ENCODE measurements at regions not wholly inside any gene's neighbourhood (a gene's known extent, or its start where the extent isn't known, plus 50 kb on each side); places are given as distances from the start of the nearest gene placed in this dataset.

DNA sequence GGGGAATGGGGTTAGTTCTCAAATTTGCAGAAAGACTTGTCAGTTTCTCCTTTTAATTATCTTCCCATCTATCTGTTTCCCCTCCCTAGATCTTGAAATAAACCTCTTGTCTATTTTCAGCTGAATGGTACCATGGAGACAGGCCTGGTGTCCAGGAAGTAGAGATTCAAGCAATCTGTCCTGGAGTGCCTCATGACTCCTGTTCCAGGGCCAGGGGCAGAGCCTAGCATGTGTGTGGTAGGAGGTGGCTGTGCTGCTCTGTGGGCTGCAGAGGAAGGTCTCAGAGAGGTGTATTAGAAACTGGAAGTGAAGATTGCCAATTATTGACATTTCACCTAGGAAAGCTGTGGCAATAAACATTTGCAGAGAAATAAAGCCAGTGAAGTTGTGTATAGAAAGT, 175.8 kb upstream of the ATP10B start:
- Histone ChIP-seq H3K36me3 (no peaks in the 10 kb centered on the region), H3K4me1 (no peaks in the 10 kb centered on the region), H3K27me3 (no peaks in the 10 kb centered on the region), H3K4me3 (no peak overlapping the region), H3K9me3 (no peaks in the 10 kb centered on the region), H3K27ac (no peak overlapping the region)
- no peak for ATAC-seq
- TF ChIP-seq POLR2A (IDR thresholded peaks at IDR 0.05) (no peak), CTCF (IDR thresholded peaks at IDR 0.05) (no peak)
- intact Hi-C loops (cut with DNase I), result no loop called here
- DNase-seq, result no peak

DNA sequence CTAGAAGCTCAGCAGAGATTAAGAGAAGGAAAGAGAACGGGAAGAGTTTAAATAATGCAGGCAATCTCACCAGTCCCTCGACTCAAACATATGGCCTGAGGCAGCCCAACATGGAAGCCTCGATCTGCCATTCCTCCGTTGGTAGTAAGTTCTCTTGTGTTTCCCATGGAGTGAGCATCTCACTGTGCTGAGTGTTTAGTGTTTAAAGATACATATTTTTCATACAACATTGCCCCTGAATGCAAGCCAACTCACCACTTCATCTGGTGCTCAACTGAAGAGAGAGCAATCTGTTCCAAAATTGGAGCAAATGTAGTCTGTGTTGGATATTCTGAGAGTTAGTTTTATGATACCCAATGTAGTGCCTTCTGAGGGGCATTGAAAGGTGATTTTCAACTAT, 171.5 kb upstream of the ATP10B start:
- no peaks in the 10 kb centered on the region for H3K27me3 ChIP-seq
- 75 to 84% (median 79%) methylated on average over 4 of the region's 4 CpGs for WGBS, 4 donors
- no peaks in the 10 kb centered on the region for H3K36me3 ChIP-seq
- TF ChIP-seq POLR2A (IDR thresholded peaks at IDR 0.05) (no peak), CTCF (IDR thresholded peaks at IDR 0.05) (no peak)
- no peak overlapping the region for H3K27ac ChIP-seq
- intact Hi-C loops (cut with DNase I), result no loop called here
- DNase-seq (no peak), ATAC-seq (no peak)
- H3K4me1 ChIP-seq, result no peaks in the 10 kb centered on the region
- no peaks in the 10 kb centered on the region for H3K9me3 ChIP-seq
- H3K4me3 ChIP-seq, result no peak overlapping the region

DNA sequence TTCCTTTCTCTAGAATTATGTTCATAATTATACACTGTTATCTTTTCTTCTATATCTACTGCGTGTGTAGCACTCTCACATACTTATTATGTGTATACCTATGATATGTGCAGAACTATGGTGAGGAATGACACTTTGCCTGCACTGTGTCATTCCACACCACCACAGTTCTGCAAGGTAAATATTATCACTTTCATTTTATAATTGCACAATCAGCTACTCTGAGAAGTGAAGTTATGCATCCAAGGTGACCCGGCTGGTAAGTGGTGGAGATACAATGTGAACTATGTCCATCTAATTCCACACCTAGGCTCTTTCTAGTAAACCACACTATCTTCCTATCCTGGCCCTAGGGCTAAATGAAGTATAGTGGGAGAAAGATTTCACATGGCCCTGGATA, 170.1 kb upstream of the ATP10B start:
- no peak for DNase-seq
- WGBS, 4 donors, result 43 to 52% (median 48%) methylated on average over 2 of the region's 2 CpGs
- H3K9me3 ChIP-seq, result peaks cover 0 to under 1% (median 0%) of the 10 kb centered on the region in 12 donors
- no peak overlapping the region for H3K4me3 ChIP-seq
- no peak for TF ChIP-seq POLR2A (IDR thresholded peaks at IDR 0.05)
- no peak for TF ChIP-seq CTCF (IDR thresholded peaks at IDR 0.05)
- H3K4me1 ChIP-seq, result no peaks in the 10 kb centered on the region
- intact Hi-C loops (cut with DNase I), result no loop called here
- no peaks in the 10 kb centered on the region for H3K27me3 ChIP-seq
- no peaks in the 10 kb centered on the region for H3K36me3 ChIP-seq
- no peak for ATAC-seq
- H3K27ac ChIP-seq, result no peak overlapping the region

- ATAC-seq (no peak), DNase-seq (no peak)
- intact Hi-C loops (cut with DNase I), result no loop called here
- peaks cover 0 to 5% (median 0%) of the 10 kb centered on the region in 9 donors for H3K27me3 ChIP-seq
- H3K4me3 ChIP-seq, result no peak overlapping the region
- TF ChIP-seq CTCF (IDR thresholded peaks at IDR 0.05) (no peak), POLR2A (IDR thresholded peaks at IDR 0.05) (no peak)
- H3K9me3 ChIP-seq, result peaks cover 0 to 13% (median 2%) of the 10 kb centered on the region in 12 donors
- H3K36me3 ChIP-seq, result no peaks in the 10 kb centered on the region
- no peaks in the 10 kb centered on the region for H3K4me1 ChIP-seq
- no peak overlapping the region for H3K27ac ChIP-seq
- WGBS, 4 donors, result 69 to 82% (median 70%) methylated on average over 1 of the region's 1 CpG
These were observed 157.8 kb upstream of the ATP10B start for GRCh38 chr5:161009817-161010216.
